ENCODE measurements at regions not wholly inside any gene's neighbourhood (a gene's known extent, or its start where the extent isn't known, plus 50 kb on each side); places are given as distances from the start of the nearest gene placed in this dataset.

DNA sequence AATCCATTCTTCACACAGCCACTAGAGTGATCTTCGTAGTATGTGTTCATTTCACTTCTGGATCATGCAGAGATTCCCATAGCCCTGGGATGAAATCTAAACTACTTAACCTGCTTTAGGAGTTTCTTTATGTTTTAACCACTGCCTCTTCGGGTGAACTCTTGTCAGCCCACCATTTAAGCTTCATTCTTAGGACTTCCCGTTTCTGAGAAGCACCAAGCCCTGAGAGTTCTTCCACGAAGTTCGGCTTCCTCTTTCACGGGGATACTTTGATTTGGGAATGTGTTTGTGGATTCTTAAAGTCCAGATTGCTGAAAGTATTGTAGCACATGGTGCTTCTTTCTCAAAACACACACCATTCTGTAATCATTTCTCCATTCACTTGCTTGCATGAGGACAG is 205.0 kb downstream of the UBE2E3 start:
- H3K9me3 ChIP-seq (ENCODE audit: insufficient read depth, low read length) = no peaks in the 10 kb centered on the region
- H3K4me1 ChIP-seq (ENCODE audit: low read length) = peaks cover 30% of the 10 kb centered on the region
- peak overlapping the region; percentile 38 for H3K4me2 ChIP-seq (ENCODE audit: low read length)
- no peak overlapping the region for H2AFZ ChIP-seq (ENCODE audit: low read depth, low read length)
- H3K79me2 ChIP-seq (ENCODE audit: low read length) = no peaks in the 10 kb centered on the region
- H3K4me3 ChIP-seq (ENCODE audit: low read length) = no peak overlapping the region
- TF ChIP-seq EZH2phosphoT487 (IDR thresholded peaks at IDR 0.05; ENCODE audit: low read depth) = no peak
- TF ChIP-seq, protein P1, sequence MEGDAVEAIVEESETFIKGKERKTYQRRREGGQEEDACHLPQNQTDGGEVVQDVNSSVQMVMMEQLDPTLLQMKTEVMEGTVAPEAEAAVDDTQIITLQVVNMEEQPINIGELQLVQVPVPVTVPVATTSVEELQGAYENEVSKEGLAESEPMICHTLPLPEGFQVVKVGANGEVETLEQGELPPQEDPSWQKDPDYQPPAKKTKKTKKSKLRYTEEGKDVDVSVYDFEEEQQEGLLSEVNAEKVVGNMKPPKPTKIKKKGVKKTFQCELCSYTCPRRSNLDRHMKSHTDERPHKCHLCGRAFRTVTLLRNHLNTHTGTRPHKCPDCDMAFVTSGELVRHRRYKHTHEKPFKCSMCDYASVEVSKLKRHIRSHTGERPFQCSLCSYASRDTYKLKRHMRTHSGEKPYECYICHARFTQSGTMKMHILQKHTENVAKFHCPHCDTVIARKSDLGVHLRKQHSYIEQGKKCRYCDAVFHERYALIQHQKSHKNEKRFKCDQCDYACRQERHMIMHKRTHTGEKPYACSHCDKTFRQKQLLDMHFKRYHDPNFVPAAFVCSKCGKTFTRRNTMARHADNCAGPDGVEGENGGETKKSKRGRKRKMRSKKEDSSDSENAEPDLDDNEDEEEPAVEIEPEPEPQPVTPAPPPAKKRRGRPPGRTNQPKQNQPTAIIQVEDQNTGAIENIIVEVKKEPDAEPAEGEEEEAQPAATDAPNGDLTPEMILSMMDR (IDR thresholded peaks at IDR 0.05; ENCODE audit: low read depth, low read length) = no peak
- H3K27ac ChIP-seq (ENCODE audit: low read length) = no peak overlapping the region
- no peak overlapping the region for H3K9ac ChIP-seq (ENCODE audit: low read length)
- no peaks in the 10 kb centered on the region for H3K27me3 ChIP-seq (ENCODE audit: low read depth, low read length)
- H4K20me1 ChIP-seq (ENCODE audit: insufficient read depth, low read length) = no peaks in the 10 kb centered on the region
- H3K36me3 ChIP-seq (replicated peaks; ENCODE audit: low read depth, low read length) = no peaks in the 10 kb centered on the region

DNA sequence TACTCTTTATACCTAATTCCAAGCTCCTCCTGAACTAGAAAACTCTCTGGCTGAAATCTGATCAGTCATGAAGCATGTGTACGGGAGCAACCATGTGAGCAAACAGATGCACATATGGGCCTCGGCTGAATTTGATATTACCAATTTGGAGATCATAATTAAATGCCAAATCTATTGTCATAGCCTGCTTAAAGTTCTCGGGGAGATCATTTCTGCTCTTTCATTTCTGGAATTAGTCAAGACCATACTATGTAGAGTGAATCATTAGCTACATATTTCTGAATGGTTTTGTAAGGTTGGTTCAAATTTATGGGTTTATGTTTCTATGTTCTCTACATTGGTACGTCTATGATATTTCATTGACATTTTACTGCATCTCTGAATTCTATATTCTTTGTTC is 205.5 kb downstream of the UBE2E3 start:
- Histone ChIP-seq H3K79me2 (ENCODE audit: low read length) (no peaks in the 10 kb centered on the region), H3K9me3 (ENCODE audit: insufficient read depth, low read length) (no peaks in the 10 kb centered on the region), H3K9ac (ENCODE audit: low read length) (no peak overlapping the region), H4K20me1 (ENCODE audit: insufficient read depth, low read length) (no peaks in the 10 kb centered on the region), H2AFZ (ENCODE audit: low read depth, low read length) (no peak overlapping the region), H3K4me2 (ENCODE audit: low read length) (peak overlapping the region; percentile 38), H3K27ac (ENCODE audit: low read length) (no peak overlapping the region), H3K36me3 (replicated peaks; ENCODE audit: low read depth, low read length) (no peaks in the 10 kb centered on the region), H3K4me1 (ENCODE audit: low read length) (peaks cover 30% of the 10 kb centered on the region), H3K27me3 (ENCODE audit: low read depth, low read length) (no peaks in the 10 kb centered on the region), H3K4me3 (ENCODE audit: low read length) (no peak overlapping the region)
- TF ChIP-seq, protein P1 (IDR thresholded peaks at IDR 0.05; ENCODE audit: low read depth, low read length) = no peak
- no peak for TF ChIP-seq EZH2phosphoT487 (IDR thresholded peaks at IDR 0.05; ENCODE audit: low read depth)

DNA sequence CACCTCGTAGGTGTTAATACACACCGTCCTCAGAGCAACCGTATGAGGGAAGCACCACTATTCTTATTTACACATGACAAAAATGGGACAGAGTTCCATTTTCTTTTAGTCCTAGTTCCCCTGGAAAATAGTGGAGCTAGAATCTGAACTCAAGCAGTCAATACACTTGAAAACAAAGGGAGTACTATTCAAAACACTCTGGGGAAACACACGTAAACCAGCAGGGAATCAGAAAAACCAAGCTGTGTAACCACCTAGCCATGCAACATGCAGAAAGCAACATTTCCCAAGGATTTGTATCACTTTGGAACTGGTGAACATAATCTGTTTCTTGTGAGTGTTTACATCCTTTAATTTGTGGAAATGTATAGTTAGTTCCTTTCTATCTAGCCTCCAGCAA is 208.2 kb downstream of the UBE2E3 start:
- H3K36me3 ChIP-seq (replicated peaks; ENCODE audit: low read depth, low read length) = no peaks in the 10 kb centered on the region
- H3K27ac ChIP-seq (ENCODE audit: low read length) = no peak overlapping the region
- H3K4me1 ChIP-seq (ENCODE audit: low read length) = peaks cover 29% of the 10 kb centered on the region
- H3K4me3 ChIP-seq (ENCODE audit: low read length) = no peak overlapping the region
- H3K4me2 ChIP-seq (ENCODE audit: low read length) = no peak overlapping the region
- H4K20me1 ChIP-seq (ENCODE audit: insufficient read depth, low read length) = no peaks in the 10 kb centered on the region
- no peaks in the 10 kb centered on the region for H3K79me2 ChIP-seq (ENCODE audit: low read length)
- H3K9ac ChIP-seq (ENCODE audit: low read length) = no peak overlapping the region
- H3K27me3 ChIP-seq (ENCODE audit: low read depth, low read length) = no peaks in the 10 kb centered on the region
- H2AFZ ChIP-seq (ENCODE audit: low read depth, low read length) = no peak overlapping the region
- H3K9me3 ChIP-seq (ENCODE audit: insufficient read depth, low read length) = no peaks in the 10 kb centered on the region
- TF ChIP-seq, protein P1 (IDR thresholded peaks at IDR 0.05; ENCODE audit: low read depth, low read length) = no peak
- no peak for TF ChIP-seq EZH2phosphoT487 (IDR thresholded peaks at IDR 0.05; ENCODE audit: low read depth)

DNA sequence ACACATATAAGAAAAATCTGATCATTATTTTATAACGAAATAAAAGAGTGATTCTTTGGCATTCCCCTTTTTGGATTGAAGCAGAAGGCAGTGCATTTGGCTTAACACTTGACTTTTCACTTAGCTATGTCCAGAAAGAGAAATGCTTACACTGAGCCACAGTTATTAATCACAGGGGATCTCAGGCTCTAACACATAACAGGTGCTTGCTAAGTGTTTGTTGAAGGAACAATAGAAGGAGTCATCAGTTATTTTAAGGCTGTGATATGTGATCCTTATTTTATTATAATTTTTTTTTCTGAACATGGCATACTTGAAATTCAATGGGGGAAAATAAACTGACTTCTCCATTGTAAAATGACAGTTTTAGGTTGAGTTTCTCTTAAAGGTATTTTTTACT is 209.5 kb downstream of the UBE2E3 start:
- Histone ChIP-seq H3K36me3 (replicated peaks; ENCODE audit: low read depth, low read length) (no peaks in the 10 kb centered on the region), H3K4me3 (ENCODE audit: low read length) (no peak overlapping the region), H3K4me1 (ENCODE audit: low read length) (peaks cover 17% of the 10 kb centered on the region), H3K27me3 (ENCODE audit: low read depth, low read length) (no peaks in the 10 kb centered on the region), H3K4me2 (ENCODE audit: low read length) (no peak overlapping the region), H3K9ac (ENCODE audit: low read length) (no peak overlapping the region), H3K9me3 (ENCODE audit: insufficient read depth, low read length) (no peaks in the 10 kb centered on the region), H3K27ac (ENCODE audit: low read length) (no peak overlapping the region), H4K20me1 (ENCODE audit: insufficient read depth, low read length) (no peaks in the 10 kb centered on the region), H2AFZ (ENCODE audit: low read depth, low read length) (no peak overlapping the region), H3K79me2 (ENCODE audit: low read length) (no peaks in the 10 kb centered on the region)
- TF ChIP-seq EZH2phosphoT487 (IDR thresholded peaks at IDR 0.05; ENCODE audit: low read depth) = no peak
- TF ChIP-seq, protein P1 (IDR thresholded peaks at IDR 0.05; ENCODE audit: low read depth, low read length) = no peak
